Neutrophil (primary cell): ENCODE measurements at regions not wholly inside any gene's neighbourhood (a gene's known extent, or its start where the extent isn't known, plus 50 kb on each side); places are given as distances from the start of the nearest gene placed in this dataset.

Experiments used
- H3K27ac ChIP-seq: fragments of 200-600 bp; sonication (generic); 2 replicates; pipeline ENCODE4 v1.5.1; 2016; ENCODE audit warnings: mild to moderate bottlenecking, moderate library complexity
- H3K27me3 ChIP-seq: fragments of 200-600 bp; sonication (generic); 2 replicates; pipeline ENCODE4 v1.6.0; 2016; ENCODE audit warnings: mild to moderate bottlenecking
- H3K36me3 ChIP-seq: fragments of 200-600 bp; sonication (generic); 2 replicates; pipeline ENCODE4 v1.5.1; 2017
- H3K4me1 ChIP-seq, 2 experiments: fragments of 200-600 bp in 1 of 2; sonication (generic) in 1 of 2; 1 replicate in 1 of 2; 2 replicates in 1 of 2; pipeline versions ENCODE4 v1.5.1 to v1.6.1; 2013 to 2016; ENCODE audit warnings: low read depth in 1 of 2, low read length in 1 of 2, mild to moderate bottlenecking in 1 of 2, moderate library complexity in 1 of 2; ENCODE audit not compliant: control insufficient read depth in 1 of 2, insufficient read depth in 1 of 2
- H3K4me3 ChIP-seq, 2 experiments: fragments of 200-600 bp in 1 of 2; sonication (generic) in 1 of 2; 1 replicate in 1 of 2; 2 replicates in 1 of 2; pipeline ENCODE4 v1.5.1; 2013 to 2016; ENCODE audit warnings: low read depth in 1 of 2, low read length in 1 of 2, mild to moderate bottlenecking in 1 of 2, moderate library complexity in 1 of 2
- H3K9me3 ChIP-seq: fragments of 200-600 bp; sonication (generic); 2 replicates; pipeline ENCODE4 v1.5.1; 2016
- CTCF ChIP-seq: fragments of 200-600 bp; sonication (generic); IDR thresholded peaks from 2 replicates; pipeline ENCODE4 v1.5.1; 2016; ENCODE audit warnings: antibody characterized with exemption

DNA sequence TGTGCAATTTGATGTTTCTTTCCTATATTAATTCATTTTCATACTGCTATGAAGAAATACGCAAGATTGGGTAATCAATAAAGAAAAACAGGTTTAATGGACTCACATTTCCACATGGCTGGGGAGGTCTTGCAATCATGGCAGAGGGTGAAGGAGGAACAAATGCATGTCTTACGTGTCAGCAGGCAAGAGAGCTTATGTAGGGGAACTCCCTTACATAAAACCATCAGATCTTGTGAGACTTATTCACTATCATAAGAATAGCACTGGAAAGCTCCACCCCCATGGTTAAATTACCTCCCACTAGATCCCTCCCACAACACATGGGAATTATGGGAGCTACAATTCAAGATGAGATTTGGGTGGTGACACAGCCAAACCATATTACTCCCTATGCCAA is 418.9 kb upstream of the MAF start:
- Histone ChIP-seq H3K4me1 (no peaks in the 10 kb centered on the region), H3K27me3 (no peaks in the 10 kb centered on the region), H3K9me3 (no peaks in the 10 kb centered on the region), H3K36me3 (no peaks in the 10 kb centered on the region), H3K27ac (no peak overlapping the region), H3K4me3 (no peak overlapping the region)
- TF ChIP-seq CTCF: no peak

DNA sequence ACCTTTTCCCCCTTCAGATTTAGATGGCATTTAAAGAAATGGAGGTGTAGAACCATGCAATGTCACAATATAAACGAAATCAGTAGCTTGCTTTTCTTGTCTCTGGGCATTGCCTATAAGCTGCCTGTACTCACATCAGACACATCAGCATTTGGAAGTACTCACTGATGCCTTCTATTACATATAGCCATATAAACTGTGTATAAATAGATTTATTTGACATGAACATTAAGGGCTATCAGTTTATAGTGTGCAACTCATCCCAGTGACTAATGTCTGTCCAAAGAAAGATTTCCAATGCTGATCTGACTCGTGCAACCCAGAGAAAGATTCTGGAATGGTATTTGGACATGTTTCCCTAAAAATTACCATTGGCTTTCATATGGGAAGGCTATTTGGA is 417.9 kb upstream of the MAF start:
- no peak for TF ChIP-seq CTCF
- Histone ChIP-seq H3K4me1 (no peaks in the 10 kb centered on the region), H3K36me3 (no peaks in the 10 kb centered on the region)

GRCh38 chr16:80016731-80017326 is 416.3 kb upstream of the MAF start:
- Histone ChIP-seq H3K9me3 (no peaks in the 10 kb centered on the region), H3K36me3 (no peaks in the 10 kb centered on the region), H3K4me3 (no peak overlapping the region), H3K27me3 (no peaks in the 10 kb centered on the region), H3K27ac (no peak overlapping the region), H3K4me1 (no peaks in the 10 kb centered on the region)
- TF ChIP-seq CTCF: no peak

More for the DNA sequence above, 417.9 kb upstream of the MAF start:
- Histone ChIP-seq H3K27me3 (no peaks in the 10 kb centered on the region), H3K27ac (no peak overlapping the region), H3K9me3 (no peaks in the 10 kb centered on the region), H3K4me3 (no peak overlapping the region)

- H3K4me3 ChIP-seq: no peak overlapping the region
- no peak for TF ChIP-seq CTCF
- no peaks in the 10 kb centered on the region for H3K27me3 ChIP-seq
- no peaks in the 10 kb centered on the region for H3K4me1 ChIP-seq
- H3K27ac ChIP-seq: no peak overlapping the region
- H3K9me3 ChIP-seq: no peaks in the 10 kb centered on the region
- H3K36me3 ChIP-seq: no peaks in the 10 kb centered on the region
Measured at GRCh38 chr16:80015566-80015965, 415.0 kb upstream of the MAF start.

GRCh38 chr16:80014241-80014939 is 413.9 kb upstream of the MAF start:
- TF ChIP-seq CTCF: no peak
- Histone ChIP-seq H3K4me3 (no peak overlapping the region), H3K27ac (no peak overlapping the region), H3K27me3 (no peaks in the 10 kb centered on the region), H3K4me1 (no peaks in the 10 kb centered on the region), H3K36me3 (no peaks in the 10 kb centered on the region), H3K9me3 (no peaks in the 10 kb centered on the region)
